HUES64 (cell line): ENCODE measurements at regions not wholly inside any gene's neighbourhood (a gene's known extent, or its start where the extent isn't known, plus 50 kb on each side); places are given as distances from the start of the nearest gene placed in this dataset.

ENCODE experiments used
- H3K27ac ChIP-seq: 2 replicates; pipeline ENCODE4 v1.7.0; 2013; ENCODE audit warnings: low read depth, low read length, inconsistent platforms
- H3K27me3 ChIP-seq: 2 replicates; pipeline ENCODE4 v1.6.1; 2013; ENCODE audit warnings: mild to moderate bottlenecking, low read length; ENCODE audit not compliant: insufficient read depth
- H3K36me3 ChIP-seq: 2 replicates; pipeline ENCODE4 v1.6.1; 2013; ENCODE audit warnings: mild to moderate bottlenecking, low read length; ENCODE audit not compliant: insufficient read depth
- H3K4me1 ChIP-seq: 2 replicates; pipeline ENCODE4 v1.6.1; 2013; ENCODE audit warnings: mild to moderate bottlenecking, low read length, moderate library complexity; ENCODE audit not compliant: insufficient read depth
- H3K4me3 ChIP-seq: 2 replicates; pipeline ENCODE4 v1.5.1; 2013; ENCODE audit warnings: mild to moderate bottlenecking, low read length, moderate library complexity
- H3K9ac ChIP-seq: 2 replicates; pipeline ENCODE4 v1.6.1; 2013; ENCODE audit warnings: mild to moderate bottlenecking, low read depth, low read length
- H3K9me3 ChIP-seq: 2 replicates; pipeline ENCODE4 v1.6.1; 2013; ENCODE audit warnings: low read depth, low read length; ENCODE audit not compliant: insufficient read depth
- WGBS: fragments of 150-250, 120-280 bp; methylation state at CpG from one replicate; pipeline ENCODE4 v1.1.7; 2013; ENCODE audit warnings: missing lambda C conversion rate; 5-methylcytosine and 5-hydroxymethylcytosine counted together

DNA sequence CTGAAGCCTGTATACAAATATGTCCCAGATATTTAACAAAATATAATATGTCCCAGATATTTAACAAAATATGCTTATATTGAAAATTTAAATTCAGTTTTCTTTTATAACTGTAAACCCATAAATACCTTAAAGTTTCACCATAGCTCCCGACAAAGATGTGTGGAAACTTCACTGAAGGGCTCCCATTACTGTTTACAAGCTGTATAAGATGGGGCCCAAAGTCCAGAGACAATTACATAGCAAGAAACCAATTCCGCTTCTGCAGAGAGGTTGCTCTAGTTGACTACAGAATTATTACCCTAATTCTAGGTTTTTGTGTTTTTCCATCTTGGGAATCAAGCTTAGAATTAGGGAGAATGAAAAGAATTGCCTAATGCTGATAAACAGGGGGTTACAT is 102.6 kb upstream of the EPHA6 start:
- WGBS: 94% methylated on average over 2 of the region's 2 CpGs
- no peaks in the 10 kb centered on the region for H3K9me3 ChIP-seq
- H3K36me3 ChIP-seq: no peaks in the 10 kb centered on the region
- H3K27me3 ChIP-seq: no peaks in the 10 kb centered on the region
- H3K4me1 ChIP-seq: no peaks in the 10 kb centered on the region
- no peak overlapping the region for H3K27ac ChIP-seq
- H3K9ac ChIP-seq: no peak overlapping the region
- H3K4me3 ChIP-seq: no peak overlapping the region

DNA sequence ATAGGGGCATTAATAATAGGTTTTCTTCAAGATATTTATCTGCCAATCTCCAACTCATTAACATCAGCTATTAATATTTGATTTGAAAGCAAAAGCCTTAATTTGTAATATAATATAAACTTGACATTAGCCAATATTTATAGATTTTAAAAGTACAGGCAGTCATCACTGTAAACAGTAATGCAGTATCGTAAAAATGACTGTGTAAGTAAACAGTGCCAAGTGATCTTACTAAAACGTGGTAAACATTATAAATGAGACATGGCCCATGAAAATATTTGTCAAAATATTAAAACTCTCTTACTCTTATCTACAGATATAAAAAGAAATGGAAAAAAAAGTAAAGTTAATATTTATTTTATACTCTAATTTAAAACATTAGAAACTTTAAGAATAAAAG is 101.6 kb upstream of the EPHA6 start:
- Histone ChIP-seq H3K27ac (no peak overlapping the region), H3K27me3 (no peaks in the 10 kb centered on the region), H3K36me3 (no peaks in the 10 kb centered on the region), H3K4me3 (no peak overlapping the region), H3K9me3 (no peaks in the 10 kb centered on the region), H3K4me1 (no peaks in the 10 kb centered on the region), H3K9ac (no peak overlapping the region)
- 92% methylated on average over 2 of the region's 2 CpGs for WGBS

DNA sequence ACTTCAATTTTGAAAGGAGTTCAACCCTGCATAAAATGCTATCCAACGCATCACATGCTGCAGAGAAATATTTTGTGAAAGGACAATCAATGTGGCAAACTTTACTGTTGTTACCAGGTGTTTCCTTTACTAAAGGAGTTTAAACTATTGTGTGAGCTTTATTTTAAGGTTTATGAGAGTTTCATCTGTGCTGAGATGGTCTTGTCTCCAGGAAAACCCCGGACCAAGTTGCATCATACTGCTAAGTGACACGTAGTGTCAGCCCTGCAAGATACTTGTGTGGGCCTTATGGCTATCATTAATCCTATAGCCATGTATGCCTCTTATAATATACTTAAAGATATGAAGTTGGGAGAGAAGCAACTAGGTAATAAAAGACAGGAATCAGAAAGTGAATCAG is 94.5 kb upstream of the EPHA6 start:
- Histone ChIP-seq H3K9ac (no peak overlapping the region), H3K27ac (no peak overlapping the region), H3K4me3 (no peak overlapping the region), H3K36me3 (no peaks in the 10 kb centered on the region), H3K9me3 (no peaks in the 10 kb centered on the region), H3K4me1 (no peaks in the 10 kb centered on the region), H3K27me3 (no peaks in the 10 kb centered on the region)
- 97% methylated on average over 3 of the region's 3 CpGs for WGBS

DNA sequence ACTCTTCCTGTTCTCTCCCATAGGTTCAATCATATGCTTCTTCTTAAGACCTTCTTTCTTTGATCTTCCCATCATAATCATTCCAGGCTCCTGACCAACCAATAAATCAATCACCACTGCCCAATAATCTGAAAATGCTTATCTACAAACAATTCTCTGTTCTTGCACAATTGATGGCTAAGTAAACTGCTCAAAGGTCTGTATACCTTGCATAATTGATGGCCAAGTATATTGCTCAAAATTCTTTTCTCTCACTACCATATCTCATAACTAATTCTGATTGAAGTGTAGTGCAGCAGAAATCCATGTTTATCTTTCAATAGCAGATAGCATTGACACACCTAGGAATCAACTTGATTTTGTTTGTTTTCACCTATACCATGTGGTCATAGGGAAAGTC is 83.4 kb upstream of the EPHA6 start:
- H3K27ac ChIP-seq: no peak overlapping the region
- no peaks in the 10 kb centered on the region for H3K36me3 ChIP-seq
- H3K4me3 ChIP-seq: no peak overlapping the region
- no peaks in the 10 kb centered on the region for H3K4me1 ChIP-seq
- H3K27me3 ChIP-seq: no peaks in the 10 kb centered on the region
- no peaks in the 10 kb centered on the region for H3K9me3 ChIP-seq
- no peak overlapping the region for H3K9ac ChIP-seq

DNA sequence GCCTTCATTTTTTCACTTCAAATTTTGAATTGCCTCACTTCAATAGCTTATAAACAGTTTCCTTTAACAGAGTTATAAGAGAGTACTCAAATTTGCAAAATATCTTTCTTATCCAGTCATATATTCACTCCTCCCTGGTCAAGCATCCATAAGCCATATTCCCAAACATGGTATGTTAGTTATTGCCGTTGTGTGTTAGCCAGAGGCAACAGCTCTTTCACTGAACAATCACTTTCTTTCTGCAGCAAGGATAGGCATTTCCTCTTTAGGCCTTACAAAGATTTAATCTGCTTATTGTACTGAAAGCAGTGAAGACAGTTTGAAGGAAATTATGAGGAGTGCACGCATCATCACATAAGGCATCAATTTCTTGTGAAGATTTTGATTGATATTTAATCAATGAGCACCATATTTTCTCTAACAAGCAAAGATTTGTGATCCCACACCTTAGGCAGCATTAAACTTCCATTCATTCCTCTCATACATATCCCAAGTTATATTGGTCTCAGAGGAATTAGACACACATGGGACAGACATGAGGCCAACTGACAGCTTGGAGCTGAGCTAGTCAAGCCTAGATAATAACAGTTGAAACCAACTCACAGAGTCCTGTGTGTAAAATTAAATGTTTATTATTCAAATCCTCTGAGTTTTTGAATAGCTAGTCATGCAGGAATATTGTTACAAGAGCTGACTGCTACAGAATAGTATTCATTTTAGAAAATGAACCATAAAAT is 80.0 kb upstream of the EPHA6 start:
- Histone ChIP-seq H3K9ac (no peak overlapping the region), H3K27me3 (no peaks in the 10 kb centered on the region), H3K9me3 (no peaks in the 10 kb centered on the region), H3K4me3 (no peak overlapping the region), H3K36me3 (no peaks in the 10 kb centered on the region), H3K27ac (no peak overlapping the region), H3K4me1 (no peaks in the 10 kb centered on the region)
- WGBS: 93% methylated on average over 2 of the region's 2 CpGs

DNA sequence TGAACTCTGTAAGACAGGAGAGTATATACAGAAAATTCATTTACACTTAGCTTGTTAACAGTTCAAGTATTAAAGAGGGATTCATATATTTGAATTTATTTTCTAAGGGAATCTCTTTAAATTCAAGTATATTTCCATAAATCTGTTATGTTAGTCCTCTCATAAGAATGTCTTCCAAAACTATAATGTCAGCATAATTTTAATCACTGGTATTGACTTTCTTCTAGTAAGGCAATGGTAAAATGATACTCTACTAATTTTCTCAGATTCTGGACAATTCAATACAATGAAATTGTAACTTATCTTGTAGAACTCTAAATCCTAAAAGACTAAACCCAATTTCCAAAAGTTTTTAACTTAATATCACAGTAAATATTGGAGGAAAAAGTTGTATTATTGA is 66.3 kb upstream of the EPHA6 start:
- Histone ChIP-seq H3K27ac (no peak overlapping the region), H3K4me1 (no peaks in the 10 kb centered on the region), H3K9ac (no peak overlapping the region), H3K36me3 (no peaks in the 10 kb centered on the region), H3K9me3 (0 out of 2 replicates have a peak, but pooled peaks cover 3% of the 10 kb centered on the region), H3K4me3 (no peak overlapping the region), H3K27me3 (no peaks in the 10 kb centered on the region)

DNA sequence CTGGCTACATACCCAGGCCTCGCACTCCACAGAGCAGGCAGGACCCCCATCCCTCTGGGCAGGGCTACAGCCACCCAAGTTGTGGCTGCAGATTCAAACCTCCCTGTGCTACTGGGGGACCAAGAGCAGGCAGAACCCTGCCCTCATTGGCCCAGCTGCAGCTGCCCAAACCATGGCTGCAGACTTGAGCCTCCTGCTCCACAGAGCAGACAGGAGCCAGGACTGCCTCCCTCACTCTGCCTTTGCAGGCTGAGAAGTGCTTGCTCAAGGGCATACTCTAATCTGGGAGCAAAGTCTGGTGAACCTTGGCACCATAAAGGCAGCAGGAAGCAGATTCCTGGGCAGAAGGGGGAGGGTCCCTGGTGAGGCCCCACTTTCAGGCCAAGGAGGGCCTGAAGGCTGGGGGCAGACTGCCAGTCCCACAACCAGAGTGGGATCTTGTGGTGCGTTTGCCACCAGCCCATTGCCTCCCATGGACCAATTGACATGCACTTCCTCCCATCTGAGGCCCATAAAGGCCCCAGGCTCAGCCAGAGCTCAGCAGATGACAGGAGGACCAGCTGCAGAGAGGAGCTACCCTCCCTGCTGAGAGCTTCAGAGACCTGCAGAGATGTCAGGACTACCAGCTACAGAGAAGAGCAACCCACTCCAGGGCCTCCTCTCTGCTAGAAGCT is 64.2 kb upstream of the EPHA6 start:
- Histone ChIP-seq H3K27ac (no peak overlapping the region), H3K36me3 (no peaks in the 10 kb centered on the region), H3K27me3 (no peaks in the 10 kb centered on the region), H3K4me1 (no peaks in the 10 kb centered on the region), H3K9ac (no peak overlapping the region), H3K4me3 (no peak overlapping the region), H3K9me3 (0 out of 2 replicates have a peak, but pooled peaks cover 3% of the 10 kb centered on the region)
- WGBS: 88% methylated on average over 2 of the region's 2 CpGs

DNA sequence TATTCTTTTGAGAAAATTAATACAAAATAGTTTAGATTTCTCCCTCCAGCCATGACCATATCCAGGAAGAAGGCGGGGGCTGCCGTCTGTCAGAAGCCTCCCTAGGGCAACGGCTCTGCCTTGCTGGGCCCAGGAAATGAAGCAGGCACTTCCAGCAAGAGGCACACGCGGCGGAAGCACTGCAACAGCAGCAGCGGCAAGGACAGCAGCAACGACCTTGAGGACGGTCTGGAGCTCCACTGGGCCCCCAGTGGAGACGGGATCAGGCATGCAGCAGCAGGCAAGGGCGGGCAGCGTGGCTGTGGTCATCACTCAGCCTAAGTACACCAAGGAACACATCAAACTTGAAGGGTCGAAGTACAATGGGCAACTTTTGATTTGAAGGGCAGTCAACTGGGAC is 61.3 kb upstream of the EPHA6 start:
- no peaks in the 10 kb centered on the region for H3K36me3 ChIP-seq
- no peaks in the 10 kb centered on the region; the same call in 1 of the 2 replicates for H3K4me1 ChIP-seq
- 92% methylated on average over 13 of the region's 13 CpGs for WGBS
- H3K4me3 ChIP-seq: no peak overlapping the region
- no peaks in the 10 kb centered on the region for H3K27me3 ChIP-seq
- no peak overlapping the region for H3K9ac ChIP-seq
- no peak overlapping the region for H3K27ac ChIP-seq
- 0 out of 2 replicates have a peak, but pooled peaks cover 3% of the 10 kb centered on the region for H3K9me3 ChIP-seq

DNA sequence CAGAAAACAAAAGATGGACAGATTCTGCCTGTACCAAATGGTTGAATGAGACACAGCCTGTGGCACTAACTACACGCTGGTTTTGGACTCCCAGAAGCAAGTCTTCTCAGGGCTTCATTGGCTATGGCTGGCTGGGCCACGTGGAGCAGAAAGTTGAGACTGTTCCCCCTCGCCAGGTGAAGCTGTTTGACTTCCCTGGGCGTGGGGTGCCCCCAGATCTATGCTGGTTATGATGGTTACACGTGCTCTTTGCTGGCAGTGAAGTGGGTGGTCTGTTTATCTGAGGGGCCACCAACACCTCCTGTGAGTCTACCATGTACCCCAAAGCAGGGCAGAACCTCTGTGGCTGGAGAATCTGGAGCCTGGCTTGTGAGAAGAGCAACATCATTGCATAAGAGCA is 60.3 kb upstream of the EPHA6 start:
- Histone ChIP-seq H3K9me3 (0 out of 2 replicates have a peak, but pooled peaks cover 3% of the 10 kb centered on the region), H3K36me3 (no peaks in the 10 kb centered on the region), H3K4me1 (no peaks in the 10 kb centered on the region; the same call in 1 of the 2 replicates), H3K27ac (no peak overlapping the region), H3K27me3 (no peaks in the 10 kb centered on the region), H3K4me3 (no peak overlapping the region), H3K9ac (no peak overlapping the region)
- WGBS: 94% methylated on average over 5 of the region's 5 CpGs

DNA sequence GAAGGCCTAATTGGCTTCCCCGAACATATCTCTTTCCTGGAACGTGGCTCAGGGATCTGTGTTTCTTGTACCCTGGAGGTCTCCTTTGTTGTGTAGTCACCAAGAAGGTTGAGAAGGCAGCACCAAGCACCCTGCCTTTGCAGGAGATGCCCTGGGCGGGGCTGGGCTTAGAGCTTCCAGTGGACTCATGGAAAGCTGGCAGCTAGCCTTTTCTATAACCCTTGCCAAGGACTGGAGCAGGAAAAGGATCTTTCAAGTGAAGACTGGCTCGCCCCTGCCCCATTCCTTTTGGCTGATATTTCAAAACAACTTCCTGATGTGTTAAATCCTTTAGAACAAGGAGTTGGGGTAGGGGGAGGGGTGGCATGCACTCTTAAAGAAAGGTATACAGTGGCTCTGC is 58.9 kb upstream of the EPHA6 start:
- no peaks in the 10 kb centered on the region for H3K9me3 ChIP-seq
- whole genome bisulfite sequencing: 92% methylated on average over 4 of the region's 4 CpGs
- no peaks in the 10 kb centered on the region; the same call in 1 of the 2 replicates for H3K4me1 ChIP-seq
- no peak overlapping the region for H3K4me3 ChIP-seq
- H3K36me3 ChIP-seq: no peaks in the 10 kb centered on the region
- H3K27ac ChIP-seq: no peak overlapping the region
- H3K9ac ChIP-seq: no peak overlapping the region
- H3K27me3 ChIP-seq: no peaks in the 10 kb centered on the region

DNA sequence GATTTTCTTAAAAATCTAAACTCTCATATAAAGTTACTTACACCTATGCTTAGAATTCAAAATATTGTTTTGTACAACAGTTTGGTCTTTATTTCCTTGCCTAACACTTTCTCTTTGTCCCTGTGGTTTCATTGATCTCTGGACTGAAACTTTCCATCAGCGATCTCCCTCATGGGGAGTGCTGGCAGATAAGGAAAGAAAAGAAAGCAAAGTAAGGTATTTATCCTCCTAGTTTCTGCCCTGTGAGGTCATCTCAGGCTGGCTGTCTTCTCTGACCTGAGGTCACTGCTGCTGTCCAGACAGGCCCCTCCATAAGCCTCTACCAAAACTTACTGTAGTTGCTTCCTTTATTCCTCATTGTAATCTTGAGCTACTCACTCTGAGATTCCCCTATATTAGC is 57.9 kb upstream of the EPHA6 start:
- no peak overlapping the region for H3K27ac ChIP-seq
- H3K36me3 ChIP-seq: no peaks in the 10 kb centered on the region
- H3K4me1 ChIP-seq: no peaks in the 10 kb centered on the region; the same call in 1 of the 2 replicates
- H3K4me3 ChIP-seq: no peak overlapping the region
- H3K9ac ChIP-seq: no peak overlapping the region
- H3K27me3 ChIP-seq: no peaks in the 10 kb centered on the region
- no peaks in the 10 kb centered on the region for H3K9me3 ChIP-seq
- WGBS: 86% methylated on average over 1 of the region's 1 CpG
